WTC11 (cell line): ENCODE measurements at regions not wholly inside any gene's neighbourhood (a gene's known extent, or its start where the extent isn't known, plus 50 kb on each side); places are given as distances from the start of the nearest gene placed in this dataset.

Experiments
- ATAC-seq: fragments of 200-7000 bp; cut with Tn5 transposase; 2 replicates; pipeline ENCODE4 v1.10.0; 2021; ENCODE audit warnings: mild to moderate bottlenecking, moderate library complexity
- CTCF ChIA-PET: fragments of 300-600 bp; sonication (Branson Sonifier 250); formaldehyde crosslinking; loops from one replicate; lab custom pipeline; 2021; ENCODE audit warnings: antibody characterized with exemption; lab: Charles Lee
- POLR2A ChIA-PET: fragments of 350-600 bp; sonication (Branson Sonifier 250); formaldehyde crosslinking; loops from one replicate; lab custom pipeline; 2021; ENCODE audit warnings: antibody characterized with exemption; lab: Charles Lee
- DNase-seq: peaks from one replicate; pipeline ENCODE4 v3.0.0; 2021; ENCODE audit warnings: low spot score
- H3K27ac Mint-ChIP-seq: 2 replicates; pipeline ENCODE4 v1.8.0; 2021; ENCODE audit warnings: mixed read lengths
- H3K27me3 Mint-ChIP-seq: 2 replicates; pipeline ENCODE4 v1.8.0; 2021; ENCODE audit warnings: low read depth, mild to moderate bottlenecking, moderate library complexity, mixed read lengths
- H3K36me3 Mint-ChIP-seq: 2 replicates; pipeline ENCODE4 v1.8.0; 2021; ENCODE audit warnings: mixed read lengths
- H3K4me1 Mint-ChIP-seq: 2 replicates; pipeline ENCODE4 v1.8.0; 2022; ENCODE audit warnings: mixed read lengths
- H3K4me3 Mint-ChIP-seq: 2 replicates; pipeline ENCODE4 v1.8.0; 2021; ENCODE audit warnings: mild to moderate bottlenecking, moderate library complexity, mixed read lengths
- H3K9me3 Mint-ChIP-seq: 2 replicates; pipeline ENCODE4 v1.8.0; 2021; ENCODE audit warnings: mixed read lengths
- ARID4B ChIP-seq: sonication (generic); formaldehyde crosslinking; IDR thresholded peaks from 2 replicates; pipeline ENCODE4 v1.8.0; 2023; ENCODE audit warnings: missing genetic modification reagents, mild to moderate bottlenecking, borderline replicate concordance
- ATF2 ChIP-seq: sonication (generic); formaldehyde crosslinking; IDR thresholded peaks from 2 replicates; pipeline ENCODE4 v1.8.1; 2022; ENCODE audit warnings: low read depth, missing genetic modification reagents, borderline replicate concordance
- E2F1 ChIP-seq: sonication (generic); formaldehyde crosslinking; IDR thresholded peaks from 2 replicates; pipeline ENCODE4 v1.8.0; 2022; ENCODE audit warnings: mild to moderate bottlenecking, missing genetic modification reagents
- EMX1 ChIP-seq: fragments of 250-450 bp; sonication (Bioruptor Pico); IDR thresholded peaks from 2 replicates; pipeline ENCODE4 v1.8.0; 2021; ENCODE audit warnings: mild to moderate bottlenecking
- FOXJ3 ChIP-seq: sonication (generic); formaldehyde crosslinking; IDR thresholded peaks from 2 replicates; pipeline ENCODE4 v1.9.0; 2021; ENCODE audit warnings: missing genetic modification reagents, mild to moderate bottlenecking, borderline replicate concordance
- GABPB1 ChIP-seq: sonication (generic); formaldehyde crosslinking; IDR thresholded peaks from 2 replicates; pipeline ENCODE4 v1.8.1; 2023; ENCODE audit warnings: mild to moderate bottlenecking, missing genetic modification reagents
- GTF2I ChIP-seq: fragments of 250-450 bp; sonication (Bioruptor Pico); conservative IDR thresholded peaks from 2 replicates; pipeline ENCODE4 v1.4.0; 2021; ENCODE audit warnings: mild to moderate bottlenecking
- JUN ChIP-seq: sonication (generic); formaldehyde crosslinking; IDR thresholded peaks from 2 replicates; pipeline ENCODE4 v1.8.0; 2023; ENCODE audit warnings: mild to moderate bottlenecking, missing genetic modification reagents
- PRRX2 ChIP-seq: fragments of 250-450 bp; sonication (Bioruptor Pico); IDR thresholded peaks from 2 replicates; pipeline ENCODE4 v1.8.0; 2021; ENCODE audit warnings: mild to moderate bottlenecking
- ZBTB21 ChIP-seq: sonication (generic); formaldehyde crosslinking; IDR thresholded peaks from 2 replicates; pipeline ENCODE4 v1.8.1; 2023; ENCODE audit warnings: mild to moderate bottlenecking, missing genetic modification reagents, borderline replicate concordance
- ZNF263 ChIP-seq: sonication (generic); formaldehyde crosslinking; IDR thresholded peaks from 2 replicates; pipeline ENCODE4 v1.8.1; 2022; ENCODE audit warnings: low read depth, mild to moderate bottlenecking, moderate library complexity, missing genetic modification reagents
- ZNF317 ChIP-seq: sonication (generic); formaldehyde crosslinking; IDR thresholded peaks from 2 replicates; pipeline ENCODE4 v1.8.1; 2023; ENCODE audit warnings: low read depth, mild to moderate bottlenecking, moderate library complexity, missing genetic modification reagents, borderline replicate concordance
- ZNF532 ChIP-seq: fragments of 250-450 bp; sonication (Bioruptor Pico); IDR thresholded peaks from 2 replicates; pipeline ENCODE4 v1.9.0; 2021; ENCODE audit warnings: mild to moderate bottlenecking, borderline replicate concordance
- TF ChIP-seq, protein P1 (sequence below): sonication (generic); formaldehyde crosslinking; IDR thresholded peaks from 2 replicates; pipeline ENCODE4 v1.8.1; 2022; ENCODE audit warnings: missing genetic modification reagents, borderline replicate concordance
- TF ChIP-seq, protein P2 (sequence below): sonication (generic); formaldehyde crosslinking; IDR thresholded peaks from 2 replicates; pipeline ENCODE4 v1.8.0; 2023; ENCODE audit warnings: mild to moderate bottlenecking, missing genetic modification reagents

- TF ChIP-seq ZNF532 = no peak
- no peak for TF ChIP-seq ZBTB21
- TF ChIP-seq GTF2I = no peak
- TF ChIP-seq, protein P1, sequence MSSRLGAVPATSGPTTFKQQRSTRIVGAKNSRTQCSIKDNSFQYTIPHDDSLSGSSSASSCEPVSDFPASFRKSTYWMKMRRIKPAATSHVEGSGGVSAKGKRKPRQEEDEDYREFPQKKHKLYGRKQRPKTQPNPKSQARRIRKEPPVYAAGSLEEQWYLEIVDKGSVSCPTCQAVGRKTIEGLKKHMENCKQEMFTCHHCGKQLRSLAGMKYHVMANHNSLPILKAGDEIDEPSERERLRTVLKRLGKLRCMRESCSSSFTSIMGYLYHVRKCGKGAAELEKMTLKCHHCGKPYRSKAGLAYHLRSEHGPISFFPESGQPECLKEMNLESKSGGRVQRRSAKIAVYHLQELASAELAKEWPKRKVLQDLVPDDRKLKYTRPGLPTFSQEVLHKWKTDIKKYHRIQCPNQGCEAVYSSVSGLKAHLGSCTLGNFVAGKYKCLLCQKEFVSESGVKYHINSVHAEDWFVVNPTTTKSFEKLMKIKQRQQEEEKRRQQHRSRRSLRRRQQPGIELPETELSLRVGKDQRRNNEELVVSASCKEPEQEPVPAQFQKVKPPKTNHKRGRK = no peak
- TF ChIP-seq JUN (CRISPR knock-in tag) = no peak
- TF ChIP-seq E2F1 = no peak
- TF ChIP-seq GABPB1 (CRISPR knock-in tag) = no peak
- TF ChIP-seq, protein P2, sequence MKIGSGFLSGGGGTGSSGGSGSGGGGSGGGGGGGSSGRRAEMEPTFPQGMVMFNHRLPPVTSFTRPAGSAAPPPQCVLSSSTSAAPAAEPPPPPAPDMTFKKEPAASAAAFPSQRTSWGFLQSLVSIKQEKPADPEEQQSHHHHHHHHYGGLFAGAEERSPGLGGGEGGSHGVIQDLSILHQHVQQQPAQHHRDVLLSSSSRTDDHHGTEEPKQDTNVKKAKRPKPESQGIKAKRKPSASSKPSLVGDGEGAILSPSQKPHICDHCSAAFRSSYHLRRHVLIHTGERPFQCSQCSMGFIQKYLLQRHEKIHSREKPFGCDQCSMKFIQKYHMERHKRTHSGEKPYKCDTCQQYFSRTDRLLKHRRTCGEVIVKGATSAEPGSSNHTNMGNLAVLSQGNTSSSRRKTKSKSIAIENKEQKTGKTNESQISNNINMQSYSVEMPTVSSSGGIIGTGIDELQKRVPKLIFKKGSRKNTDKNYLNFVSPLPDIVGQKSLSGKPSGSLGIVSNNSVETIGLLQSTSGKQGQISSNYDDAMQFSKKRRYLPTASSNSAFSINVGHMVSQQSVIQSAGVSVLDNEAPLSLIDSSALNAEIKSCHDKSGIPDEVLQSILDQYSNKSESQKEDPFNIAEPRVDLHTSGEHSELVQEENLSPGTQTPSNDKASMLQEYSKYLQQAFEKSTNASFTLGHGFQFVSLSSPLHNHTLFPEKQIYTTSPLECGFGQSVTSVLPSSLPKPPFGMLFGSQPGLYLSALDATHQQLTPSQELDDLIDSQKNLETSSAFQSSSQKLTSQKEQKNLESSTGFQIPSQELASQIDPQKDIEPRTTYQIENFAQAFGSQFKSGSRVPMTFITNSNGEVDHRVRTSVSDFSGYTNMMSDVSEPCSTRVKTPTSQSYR = no peak
- no peak for TF ChIP-seq ATF2 (CRISPR knock-in tag)
Observed at GRCh38 chr7:145909991-145910513, 206.5 kb upstream of the CNTNAP2 start (continued).

DNA sequence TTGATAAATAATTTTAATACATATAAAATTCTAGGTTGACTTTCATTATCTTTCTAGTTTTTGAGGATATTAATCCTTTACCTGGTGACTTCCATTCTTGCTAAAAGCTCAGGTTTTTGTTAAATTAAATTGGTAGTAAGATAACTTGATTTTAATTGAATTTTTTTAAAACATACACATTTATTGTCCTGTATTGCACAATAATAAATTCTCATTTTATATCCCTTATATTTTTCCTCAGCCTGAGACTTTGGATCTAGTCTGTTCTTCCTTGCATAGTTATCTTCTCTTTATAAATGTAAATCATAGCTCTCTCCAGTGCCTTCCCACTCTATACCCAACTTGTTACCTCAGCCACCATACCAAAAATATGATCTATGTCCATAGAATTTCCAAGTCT is 212.9 kb upstream of the CNTNAP2 start:
- H3K9me3 Mint-ChIP-seq = peaks cover 7% of the 10 kb centered on the region; the same call in 1 of the 2 replicates
- H3K4me1 Mint-ChIP-seq = peaks cover 10% of the 10 kb centered on the region
- CTCF ChIA-PET = interaction anchor here (1.5 to 2.2 kb wide), 2 partner anchors 11 to 55 kb away, joined by 4 to 23 read pairs; no protein-coding TSS in a partner anchor
- H3K27me3 Mint-ChIP-seq = no peaks in the 10 kb centered on the region
- H3K27ac Mint-ChIP-seq = no peak overlapping the region
- no peak overlapping the region for H3K4me3 Mint-ChIP-seq
- DNase-seq = no peak
- TF ChIP-seq ZNF263 = no peak
- TF ChIP-seq EMX1 (CRISPR knock-in tag) = no peak
- no peak for TF ChIP-seq PRRX2 (CRISPR knock-in tag)
- no peak for TF ChIP-seq ZNF317 (CRISPR knock-in tag)
- TF ChIP-seq ARID4B (CRISPR knock-in tag) = no peak
- TF ChIP-seq FOXJ3 = no peak
- TF ChIP-seq, all 79 proteins: peak for 0
- POLR2A ChIA-PET = no interaction called here
- H3K36me3 Mint-ChIP-seq = no peaks in the 10 kb centered on the region
- ATAC-seq = no peak
